Fibroblast of the aortic adventitia (primary cell): ENCODE measurements at regions not wholly inside any gene's neighbourhood (a gene's known extent, or its start where the extent isn't known, plus 50 kb on each side); places are given as distances from the start of the nearest gene placed in this dataset.

Source experiments
- DNase-seq: peaks from one replicate; pipeline ENCODE4 v3.0.0-alpha.2; 2010; ENCODE audit warnings: low read depth
- H3K4me3 ChIP-seq: 2 replicates; pipeline ENCODE4 v1.5.1; 2011; ENCODE audit warnings: low read depth, mild to moderate bottlenecking, control low read depth, low read length, moderate library complexity
- TF ChIP-seq, protein P1 (sequence below): IDR thresholded peaks from 2 replicates; pipeline ENCODE4 v1.5.1; 2011; ENCODE audit warnings: mild to moderate bottlenecking, low read length, control low read depth, inconsistent platforms; ENCODE audit not compliant: insufficient read depth

- no peak for DNase-seq
- TF ChIP-seq, protein P1, sequence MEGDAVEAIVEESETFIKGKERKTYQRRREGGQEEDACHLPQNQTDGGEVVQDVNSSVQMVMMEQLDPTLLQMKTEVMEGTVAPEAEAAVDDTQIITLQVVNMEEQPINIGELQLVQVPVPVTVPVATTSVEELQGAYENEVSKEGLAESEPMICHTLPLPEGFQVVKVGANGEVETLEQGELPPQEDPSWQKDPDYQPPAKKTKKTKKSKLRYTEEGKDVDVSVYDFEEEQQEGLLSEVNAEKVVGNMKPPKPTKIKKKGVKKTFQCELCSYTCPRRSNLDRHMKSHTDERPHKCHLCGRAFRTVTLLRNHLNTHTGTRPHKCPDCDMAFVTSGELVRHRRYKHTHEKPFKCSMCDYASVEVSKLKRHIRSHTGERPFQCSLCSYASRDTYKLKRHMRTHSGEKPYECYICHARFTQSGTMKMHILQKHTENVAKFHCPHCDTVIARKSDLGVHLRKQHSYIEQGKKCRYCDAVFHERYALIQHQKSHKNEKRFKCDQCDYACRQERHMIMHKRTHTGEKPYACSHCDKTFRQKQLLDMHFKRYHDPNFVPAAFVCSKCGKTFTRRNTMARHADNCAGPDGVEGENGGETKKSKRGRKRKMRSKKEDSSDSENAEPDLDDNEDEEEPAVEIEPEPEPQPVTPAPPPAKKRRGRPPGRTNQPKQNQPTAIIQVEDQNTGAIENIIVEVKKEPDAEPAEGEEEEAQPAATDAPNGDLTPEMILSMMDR: no peak
- no peak overlapping the region for H3K4me3 ChIP-seq
These were observed 238.8 kb upstream of the DPH6 start for GRCh38 chr15:35784745-35785144.

DNA sequence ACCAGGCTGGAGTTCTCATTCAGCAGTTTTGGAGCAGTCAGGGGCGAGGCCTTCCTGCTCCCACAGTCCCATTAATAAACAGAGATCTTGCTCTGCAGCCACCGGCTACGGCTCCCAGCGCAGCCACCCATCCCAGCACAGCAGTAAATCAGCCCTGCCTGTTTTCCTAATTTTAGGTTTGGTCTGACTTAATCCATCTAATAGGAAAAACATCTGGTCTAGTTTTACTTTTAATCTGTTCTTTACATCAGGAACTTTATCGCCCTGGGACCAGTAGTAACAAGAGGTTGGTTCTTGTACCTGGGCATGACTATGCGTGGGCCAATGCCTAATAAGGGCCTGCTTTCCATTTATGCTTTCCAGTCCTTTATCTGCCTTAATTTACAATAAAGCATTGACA is 264.0 kb upstream of the DPH6 start:
- H3K4me3 ChIP-seq: no peak overlapping the region
- TF ChIP-seq, protein P1: no peak
- no peak for DNase-seq

GRCh38 chr15:35813573-35813972 is 267.6 kb upstream of the DPH6 start:
- TF ChIP-seq, protein P1: no peak
- no peak for DNase-seq
- H3K4me3 ChIP-seq: no peak overlapping the region

GRCh38 chr15:35818846-35819245 is 272.9 kb upstream of the DPH6 start:
- DNase-seq: no peak
- H3K4me3 ChIP-seq: no peak overlapping the region
- TF ChIP-seq, protein P1: no peak

DNA sequence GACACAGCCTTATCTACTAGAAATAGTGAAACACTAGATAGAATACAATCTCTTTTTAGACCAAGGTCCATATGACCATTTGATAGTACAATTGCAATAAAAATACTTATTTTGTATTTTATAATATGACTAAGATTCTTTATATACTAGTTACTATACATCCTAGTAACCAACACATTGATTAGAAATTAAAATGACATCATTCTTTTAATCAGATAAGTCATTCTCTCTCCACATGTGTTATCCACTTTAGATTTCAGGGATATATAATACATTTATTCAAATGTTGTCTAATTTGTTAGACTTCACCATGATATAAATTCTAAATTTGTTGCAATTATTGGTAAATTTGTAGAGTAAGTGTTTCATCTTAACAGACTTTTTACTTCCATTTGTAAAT is 276.2 kb upstream of the DPH6 start:
- no peak overlapping the region for H3K4me3 ChIP-seq
- TF ChIP-seq, protein P1: no peak
- no peak for DNase-seq

DNA sequence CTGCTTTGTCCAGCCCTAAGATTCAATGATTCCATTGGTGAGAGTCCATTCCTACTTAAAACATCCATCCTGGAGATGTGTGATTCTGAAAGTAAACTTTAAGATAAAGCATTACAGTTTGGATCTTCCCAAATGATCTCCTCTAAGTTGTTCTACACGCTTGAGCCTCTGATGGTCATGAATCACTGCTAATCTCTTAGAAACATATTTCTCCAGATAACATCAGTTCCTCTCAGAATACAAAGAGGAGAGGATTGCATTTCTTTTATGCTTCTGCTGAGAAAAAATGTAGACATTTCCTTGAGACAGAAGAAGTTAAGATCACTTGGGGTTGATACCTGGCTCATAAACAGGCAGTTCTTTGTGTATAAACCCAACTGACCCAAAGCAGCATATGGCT is 281.2 kb upstream of the DPH6 start:
- DNase-seq: peak; percentile 13
- TF ChIP-seq, protein P1: no peak
- H3K4me3 ChIP-seq: no peak overlapping the region

GRCh38 chr15:35827911-35828310 is 281.9 kb upstream of the DPH6 start:
- no peak overlapping the region for H3K4me3 ChIP-seq
- DNase-seq: no peak
- TF ChIP-seq, protein P1: no peak
